ENCODE measurements at regions not wholly inside any gene's neighbourhood (a gene's known extent, or its start where the extent isn't known, plus 50 kb on each side); places are given as distances from the start of the nearest gene placed in this dataset.
"Not testable (repeated sequence)": the region's sequence is repeated elsewhere in the genome, so short reads cannot be mapped to it uniquely, and the experiment has no call there.

DNA sequence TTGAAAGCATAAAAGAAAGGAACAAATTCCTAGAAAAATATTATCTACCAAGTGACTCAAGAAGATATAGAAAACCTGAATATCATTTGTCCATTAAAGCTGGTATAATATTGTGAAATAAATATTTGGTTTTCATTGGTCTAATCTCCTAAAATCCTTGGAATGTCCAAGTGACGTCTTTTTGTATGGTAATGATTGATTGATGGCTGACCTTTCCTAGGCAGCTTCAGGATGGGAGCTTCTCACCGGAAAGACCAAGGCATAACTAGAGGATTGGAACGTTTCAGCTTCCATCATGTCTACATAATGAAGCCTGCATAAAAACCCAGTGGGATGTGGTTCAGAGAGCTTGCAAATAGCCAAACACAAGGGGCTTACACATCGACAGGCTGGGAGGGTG lies 57.6 kb upstream of the MAN1A1 start:
- in situ Hi-C loops (cut with HindIII; ENCODE audit: low sequenced_read_pairs) = no loop called here
- no peak for DNase-seq (ENCODE audit: low read depth)
- TF ChIP-seq, protein P1, sequence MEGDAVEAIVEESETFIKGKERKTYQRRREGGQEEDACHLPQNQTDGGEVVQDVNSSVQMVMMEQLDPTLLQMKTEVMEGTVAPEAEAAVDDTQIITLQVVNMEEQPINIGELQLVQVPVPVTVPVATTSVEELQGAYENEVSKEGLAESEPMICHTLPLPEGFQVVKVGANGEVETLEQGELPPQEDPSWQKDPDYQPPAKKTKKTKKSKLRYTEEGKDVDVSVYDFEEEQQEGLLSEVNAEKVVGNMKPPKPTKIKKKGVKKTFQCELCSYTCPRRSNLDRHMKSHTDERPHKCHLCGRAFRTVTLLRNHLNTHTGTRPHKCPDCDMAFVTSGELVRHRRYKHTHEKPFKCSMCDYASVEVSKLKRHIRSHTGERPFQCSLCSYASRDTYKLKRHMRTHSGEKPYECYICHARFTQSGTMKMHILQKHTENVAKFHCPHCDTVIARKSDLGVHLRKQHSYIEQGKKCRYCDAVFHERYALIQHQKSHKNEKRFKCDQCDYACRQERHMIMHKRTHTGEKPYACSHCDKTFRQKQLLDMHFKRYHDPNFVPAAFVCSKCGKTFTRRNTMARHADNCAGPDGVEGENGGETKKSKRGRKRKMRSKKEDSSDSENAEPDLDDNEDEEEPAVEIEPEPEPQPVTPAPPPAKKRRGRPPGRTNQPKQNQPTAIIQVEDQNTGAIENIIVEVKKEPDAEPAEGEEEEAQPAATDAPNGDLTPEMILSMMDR (IDR thresholded peaks at IDR 0.05; ENCODE audit: low read depth, low read length, missing control alignments) = no peak
- H3K4me3 ChIP-seq (ENCODE audit: low read depth, low read length) = no peak overlapping the region

GRCh38 chr6:119405114-119405513 lies 55.6 kb upstream of the MAN1A1 start:
- DNase-seq (ENCODE audit: low read depth); in situ Hi-C loops (cut with HindIII; ENCODE audit: low sequenced_read_pairs); H3K4me3 ChIP-seq (ENCODE audit: low read depth, low read length): not testable (repeated sequence)
